ENCODE measurements at regions not wholly inside any gene's neighbourhood (a gene's known extent, or its start where the extent isn't known, plus 50 kb on each side); places are given as distances from the start of the nearest gene placed in this dataset.

- Histone ChIP-seq H3F3A (ENCODE audit: low read length, unreplicated experiment) (no peaks in the 10 kb centered on the region), H3K4me1 (ENCODE audit: insufficient read depth, low read length) (no peaks in the 10 kb centered on the region), H3K9me2 (replicated peaks; ENCODE audit: low read length) (no peaks in the 10 kb centered on the region), H3K27me3 (ENCODE audit: low read length) (peaks cover 17% of the 10 kb centered on the region), H3K9me3 (ENCODE audit: low read length) (no peaks in the 10 kb centered on the region), H3K79me2 (ENCODE audit: low read length) (no peaks in the 10 kb centered on the region), H3K4me3 (ENCODE audit: low read length) (no peak overlapping the region), H3K9ac (ENCODE audit: low read length) (no peak overlapping the region), H3K36me3 (ENCODE audit: low read depth, low read length) (no peaks in the 10 kb centered on the region), H4K20me1 (ENCODE audit: low read length) (no peaks in the 10 kb centered on the region), H3K4me2 (ENCODE audit: low read length) (no peak overlapping the region), H2AFZ (ENCODE audit: low read length) (no peak overlapping the region), H3K27ac (ENCODE audit: low read length) (no peak overlapping the region)
- DNase-seq (no peak), ATAC-seq (no peak)
- CTCF ChIA-PET: no interaction called here
- intact Hi-C loops (cut with micrococcal nuclease): no loop called here
- no TSS peak for BruUV-seq (replicated peaks)
- no peak for TF ChIP-seq CTCF (conservative IDR thresholded peaks at IDR 0.05; ENCODE audit: low read depth, low read length)
- TF ChIP-seq EZH2phosphoT487 (IDR thresholded peaks at IDR 0.05; ENCODE audit: borderline replicate concordance, low read length): no peak
- TF ChIP-seq EZH2 (IDR thresholded peaks at IDR 0.05; ENCODE audit: low read length, unreplicated experiment): no peak
- POLR2A ChIA-PET (ENCODE audit: unreplicated experiment): no interaction called here
Measured at GRCh38 chr16:80060470-80060869, 459.9 kb upstream of the MAF start.

- no peak overlapping the region for H3K9ac ChIP-seq (ENCODE audit: low read length)
Measured at GRCh38 chr16:80059836-80060235, 459.3 kb upstream of the MAF start.

DNA sequence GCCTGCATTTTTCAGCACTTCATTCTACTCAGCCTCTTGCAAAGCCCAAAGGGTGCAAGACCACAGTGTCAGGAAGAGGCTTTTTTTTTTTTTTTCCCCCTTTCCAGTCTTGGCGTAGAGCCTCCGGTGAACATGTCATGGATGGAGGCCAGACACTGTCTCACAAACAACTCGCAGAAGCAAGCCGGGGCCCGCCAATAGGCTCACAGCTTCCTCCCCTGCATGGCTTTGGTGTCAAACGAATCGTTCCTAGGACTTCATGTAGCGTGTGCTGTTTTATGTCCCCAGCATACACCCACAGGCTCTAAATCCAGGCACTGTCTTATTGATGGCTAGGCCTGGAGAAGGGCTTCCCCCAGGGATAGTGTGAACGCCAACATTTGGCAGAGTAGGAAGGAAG, 457.7 kb upstream of the MAF start:
- no peak for TF ChIP-seq CTCF (conservative IDR thresholded peaks at IDR 0.05; ENCODE audit: low read depth, low read length)
- no peak for TF ChIP-seq EZH2 (IDR thresholded peaks at IDR 0.05; ENCODE audit: low read length, unreplicated experiment)
- H3K9me2 ChIP-seq (replicated peaks; ENCODE audit: low read length): no peaks in the 10 kb centered on the region
- no peaks in the 10 kb centered on the region for H3K36me3 ChIP-seq (ENCODE audit: low read depth, low read length)
- no peak overlapping the region for H3K4me2 ChIP-seq (ENCODE audit: low read length)
- intact Hi-C loops (cut with micrococcal nuclease): no loop called here
- no peaks in the 10 kb centered on the region for H3F3A ChIP-seq (ENCODE audit: low read length, unreplicated experiment)
- no peak for ATAC-seq
- no peak overlapping the region for H3K27ac ChIP-seq (ENCODE audit: low read length)
- BruUV-seq (replicated peaks): no TSS peak
- no peak for DNase-seq
- POLR2A ChIA-PET (ENCODE audit: unreplicated experiment): no interaction called here
- no peaks in the 10 kb centered on the region for H3K4me1 ChIP-seq (ENCODE audit: insufficient read depth, low read length)
- peaks cover 17% of the 10 kb centered on the region for H3K27me3 ChIP-seq (ENCODE audit: low read length)
- CTCF ChIA-PET: no interaction called here
- H4K20me1 ChIP-seq (ENCODE audit: low read length): no peaks in the 10 kb centered on the region
- H3K9me3 ChIP-seq (ENCODE audit: low read length): no peaks in the 10 kb centered on the region
- H3K4me3 ChIP-seq (ENCODE audit: low read length): no peak overlapping the region
- no peak overlapping the region for H3K9ac ChIP-seq (ENCODE audit: low read length)
- no peak overlapping the region for H2AFZ ChIP-seq (ENCODE audit: low read length)
- no peaks in the 10 kb centered on the region for H3K79me2 ChIP-seq (ENCODE audit: low read length)

More at GRCh38 chr16:80059836-80060235, 459.3 kb upstream of the MAF start:
- no peak overlapping the region for H2AFZ ChIP-seq (ENCODE audit: low read length)
- no peak overlapping the region for H3K27ac ChIP-seq (ENCODE audit: low read length)
- H3K9me3 ChIP-seq (ENCODE audit: low read length): no peaks in the 10 kb centered on the region
- no peaks in the 10 kb centered on the region for H3K36me3 ChIP-seq (ENCODE audit: low read depth, low read length)
- no peaks in the 10 kb centered on the region for H3K4me1 ChIP-seq (ENCODE audit: insufficient read depth, low read length)
- intact Hi-C loops (cut with micrococcal nuclease): no loop called here
- H3K9me2 ChIP-seq (replicated peaks; ENCODE audit: low read length): no peaks in the 10 kb centered on the region
- no peak for DNase-seq
- no TSS peak for BruUV-seq (replicated peaks)
- POLR2A ChIA-PET (ENCODE audit: unreplicated experiment): no interaction called here
- H3K27me3 ChIP-seq (ENCODE audit: low read length): peaks cover 17% of the 10 kb centered on the region
- ATAC-seq: no peak
- TF ChIP-seq CTCF (conservative IDR thresholded peaks at IDR 0.05; ENCODE audit: low read depth, low read length): no peak
- TF ChIP-seq EZH2phosphoT487 (IDR thresholded peaks at IDR 0.05; ENCODE audit: borderline replicate concordance, low read length): no peak
- no peak for TF ChIP-seq EZH2 (IDR thresholded peaks at IDR 0.05; ENCODE audit: low read length, unreplicated experiment)
- H3K79me2 ChIP-seq (ENCODE audit: low read length): no peaks in the 10 kb centered on the region
- no peak overlapping the region for H3K4me3 ChIP-seq (ENCODE audit: low read length)
- H3F3A ChIP-seq (ENCODE audit: low read length, unreplicated experiment): no peaks in the 10 kb centered on the region
- CTCF ChIA-PET: no interaction called here
- H3K4me2 ChIP-seq (ENCODE audit: low read length): no peak overlapping the region
- H4K20me1 ChIP-seq (ENCODE audit: low read length): no peaks in the 10 kb centered on the region

Measured in PC-3 (cell line).